MM.1S (cell line): ENCODE measurements at regions not wholly inside any gene's neighbourhood (a gene's known extent, or its start where the extent isn't known, plus 50 kb on each side); places are given as distances from the start of the nearest gene placed in this dataset.

ENCODE experiments used
- DNase-seq: peaks from one replicate; pipeline ENCODE4 v3.0.0-alpha.2; 2015
- H2AFZ ChIP-seq: fragments of 300-600 bp; sonication (generic); 2 replicates; pipeline ENCODE4 v1.6.0; 2016; ENCODE audit warnings: antibody characterized with exemption, low read length
- H3F3A ChIP-seq: fragments of 300-600 bp; sonication (generic); 2 replicates; pipeline ENCODE4 v1.6.1; 2016; ENCODE audit warnings: mild to moderate bottlenecking, antibody characterized with exemption, low read length, moderate library complexity, mixed read lengths; ENCODE audit not compliant: insufficient read depth
- H3K27ac ChIP-seq: fragments of 300-600 bp; sonication (generic); 2 replicates; pipeline ENCODE4 v1.5.1; 2016; ENCODE audit warnings: mild to moderate bottlenecking, low read length
- H3K27me3 ChIP-seq: fragments of 300-600 bp; sonication (generic); replicated peaks from 2 replicates; pipeline ENCODE4 v1.6.0; 2016; ENCODE audit warnings: low read length; ENCODE audit not compliant: insufficient read depth
- H3K36me3 ChIP-seq: fragments of 300-600 bp; sonication (generic); replicated peaks from 2 replicates; pipeline ENCODE4 v1.6.1; 2016; ENCODE audit warnings: mild to moderate bottlenecking, low read length, mixed read lengths; ENCODE audit not compliant: insufficient read depth
- H3K4me1 ChIP-seq: fragments of 300-600 bp; sonication (generic); 2 replicates; pipeline ENCODE4 v1.6.1; 2016; ENCODE audit warnings: low read length, mixed read lengths
- H3K4me2 ChIP-seq: fragments of 300-600 bp; sonication (generic); 2 replicates; pipeline ENCODE4 v1.6.0; 2016; ENCODE audit warnings: low read depth, low read length
- H3K4me3 ChIP-seq: fragments of 300-600 bp; sonication (generic); 2 replicates; pipeline ENCODE4 v1.5.1; 2016; ENCODE audit warnings: low read length, mixed read lengths
- H3K79me2 ChIP-seq: fragments of 300-600 bp; sonication (generic); 2 replicates; pipeline ENCODE4 v1.6.1; 2016; ENCODE audit warnings: mixed run types, low read length, mixed read lengths
- H3K9ac ChIP-seq: fragments of 300-600 bp; sonication (generic); 2 replicates; pipeline ENCODE4 v1.6.1; 2016; ENCODE audit warnings: low read length, mixed read lengths
- H3K9me2 ChIP-seq: fragments of 300-600 bp; sonication (generic); replicated peaks from 2 replicates; pipeline ENCODE4 v1.6.1; 2016; ENCODE audit warnings: mild to moderate bottlenecking, low read length, mixed read lengths; ENCODE audit not compliant: insufficient read depth
- H3K9me3 ChIP-seq: fragments of 300-600 bp; sonication (generic); replicated peaks from 2 replicates; pipeline ENCODE4 v1.6.1; 2016; ENCODE audit warnings: mild to moderate bottlenecking, low read length, mixed read lengths; ENCODE audit not compliant: insufficient read depth
- H4K20me1 ChIP-seq: fragments of 300-600 bp; sonication (generic); 2 replicates; pipeline ENCODE4 v1.6.1; 2016; ENCODE audit warnings: mild to moderate bottlenecking, low read length, moderate library complexity, mixed read lengths; ENCODE audit not compliant: insufficient read depth
- EZH2 ChIP-seq: fragments of 300-600 bp; sonication (generic); optimal IDR thresholded peaks from 2 replicates; pipeline ENCODE3; 2017; ENCODE audit warnings: low read depth, mild to moderate bottlenecking, antibody characterized with exemption, low read length, mixed read lengths
- EZH2phosphoT487 ChIP-seq: fragments of 300-600 bp; sonication (generic); IDR thresholded peaks from 2 replicates; pipeline ENCODE4 v1.6.1; 2018; ENCODE audit warnings: antibody characterized with exemption, low read length
- TF ChIP-seq, protein P1 (sequence below): fragments of 300-600 bp; sonication (generic); IDR thresholded peaks from 2 replicates; pipeline ENCODE4 v1.5.1; 2016; ENCODE audit warnings: antibody characterized with exemption, low read length, mixed read lengths

DNA sequence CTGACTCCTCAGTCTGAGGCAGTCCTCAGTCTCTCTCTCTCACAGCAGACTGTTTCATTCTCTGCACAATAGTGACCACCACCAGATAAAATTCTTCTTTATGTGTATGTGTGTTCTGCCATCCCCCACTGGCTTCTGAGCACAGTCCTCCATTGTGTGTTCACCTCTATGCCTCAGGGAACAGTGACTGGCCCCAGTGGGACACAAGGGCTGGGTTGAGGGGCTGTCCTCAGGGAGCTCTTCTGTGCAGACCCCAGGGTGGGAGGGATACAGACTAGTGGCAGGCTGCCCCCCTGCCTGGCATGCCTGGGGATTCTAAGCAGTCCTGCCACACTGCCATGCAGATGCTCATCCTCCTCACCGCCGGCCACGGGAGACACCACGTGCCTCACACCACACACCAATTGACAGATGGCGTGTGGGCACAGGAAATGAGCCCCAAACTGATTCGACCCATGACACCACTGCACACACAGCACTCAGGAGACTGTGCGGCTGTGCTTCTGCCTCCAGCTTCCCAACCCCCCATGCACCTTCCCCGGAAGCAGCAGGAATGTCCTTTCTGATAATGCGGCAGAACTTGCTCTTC is 237.6 kb upstream of the CHRNA7 start:
- no peak for DNase-seq
- no peak overlapping the region for H2AFZ ChIP-seq
- TF ChIP-seq EZH2phosphoT487 (no peak), EZH2 (no peak)
- TF ChIP-seq, protein P1, sequence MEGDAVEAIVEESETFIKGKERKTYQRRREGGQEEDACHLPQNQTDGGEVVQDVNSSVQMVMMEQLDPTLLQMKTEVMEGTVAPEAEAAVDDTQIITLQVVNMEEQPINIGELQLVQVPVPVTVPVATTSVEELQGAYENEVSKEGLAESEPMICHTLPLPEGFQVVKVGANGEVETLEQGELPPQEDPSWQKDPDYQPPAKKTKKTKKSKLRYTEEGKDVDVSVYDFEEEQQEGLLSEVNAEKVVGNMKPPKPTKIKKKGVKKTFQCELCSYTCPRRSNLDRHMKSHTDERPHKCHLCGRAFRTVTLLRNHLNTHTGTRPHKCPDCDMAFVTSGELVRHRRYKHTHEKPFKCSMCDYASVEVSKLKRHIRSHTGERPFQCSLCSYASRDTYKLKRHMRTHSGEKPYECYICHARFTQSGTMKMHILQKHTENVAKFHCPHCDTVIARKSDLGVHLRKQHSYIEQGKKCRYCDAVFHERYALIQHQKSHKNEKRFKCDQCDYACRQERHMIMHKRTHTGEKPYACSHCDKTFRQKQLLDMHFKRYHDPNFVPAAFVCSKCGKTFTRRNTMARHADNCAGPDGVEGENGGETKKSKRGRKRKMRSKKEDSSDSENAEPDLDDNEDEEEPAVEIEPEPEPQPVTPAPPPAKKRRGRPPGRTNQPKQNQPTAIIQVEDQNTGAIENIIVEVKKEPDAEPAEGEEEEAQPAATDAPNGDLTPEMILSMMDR, result no peak
- H3F3A ChIP-seq, result no peaks in the 10 kb centered on the region
- no peaks in the 10 kb centered on the region for H3K9me3 ChIP-seq
- H3K9me2 ChIP-seq, result no peaks in the 10 kb centered on the region
- no peak overlapping the region for H3K9ac ChIP-seq
- H3K36me3 ChIP-seq, result no peaks in the 10 kb centered on the region
- H3K4me2 ChIP-seq, result no peak overlapping the region
- H3K4me1 ChIP-seq, result no peaks in the 10 kb centered on the region
- H3K4me3 ChIP-seq, result no peak overlapping the region
- no peaks in the 10 kb centered on the region for H3K79me2 ChIP-seq
- no peaks in the 10 kb centered on the region for H4K20me1 ChIP-seq
- H3K27me3 ChIP-seq, result no peaks in the 10 kb centered on the region
- no peak overlapping the region for H3K27ac ChIP-seq

DNA sequence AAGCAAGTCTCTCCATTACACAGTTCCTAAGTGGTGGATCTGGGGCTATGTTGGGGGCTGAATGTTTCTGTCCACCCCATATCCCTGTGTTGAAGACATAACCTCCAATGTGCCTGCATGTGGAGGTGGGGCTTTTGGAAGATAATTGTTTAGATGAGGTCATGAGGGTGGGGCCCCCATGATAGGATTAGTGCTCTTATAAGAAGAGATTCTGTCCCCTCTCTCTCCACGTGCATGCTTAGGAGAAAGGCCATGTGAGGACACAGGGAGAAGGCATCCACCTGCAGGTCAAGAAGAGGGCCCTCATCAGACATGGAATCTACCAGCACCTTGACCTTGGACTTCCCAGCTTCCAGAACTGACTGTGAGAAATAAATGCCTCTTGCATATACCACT is 231.0 kb upstream of the CHRNA7 start:
- no peaks in the 10 kb centered on the region for H3K27me3 ChIP-seq

DNA sequence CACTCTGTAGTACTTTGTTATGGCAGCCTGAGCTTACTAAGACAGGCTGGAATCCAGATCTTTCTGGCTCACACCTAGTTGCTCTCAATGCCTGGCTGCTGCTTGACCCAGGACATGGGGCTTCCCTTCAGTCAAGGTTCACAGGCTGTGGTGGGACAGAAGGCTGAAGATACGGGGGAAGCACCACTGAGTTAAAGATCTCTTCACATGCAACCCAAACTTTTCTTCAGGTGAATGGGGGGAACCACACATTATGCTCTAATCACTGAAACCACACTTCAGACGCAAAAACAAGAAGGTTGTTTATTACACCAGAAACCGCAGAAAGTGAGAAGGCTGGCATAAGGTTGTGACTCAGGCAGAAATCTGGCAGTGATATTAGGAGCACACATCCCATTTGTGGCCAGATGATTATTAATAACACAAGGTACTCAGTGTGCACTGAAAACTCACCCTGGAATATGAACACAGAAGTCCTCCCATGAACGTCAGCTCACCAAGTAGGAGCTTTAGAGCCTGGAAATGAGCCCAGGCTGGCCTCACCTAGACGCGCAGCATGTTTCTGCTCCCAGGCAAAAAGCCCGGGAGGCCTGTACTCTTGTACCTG is 230.5 kb upstream of the CHRNA7 start:
- Histone ChIP-seq H3K79me2 (no peaks in the 10 kb centered on the region), H3F3A (no peaks in the 10 kb centered on the region), H4K20me1 (no peaks in the 10 kb centered on the region), H3K27ac (no peak overlapping the region), H3K4me2 (no peak overlapping the region), H3K9ac (no peak overlapping the region), H3K9me3 (no peaks in the 10 kb centered on the region), H3K4me3 (no peak overlapping the region), H3K27me3 (no peaks in the 10 kb centered on the region), H3K9me2 (no peaks in the 10 kb centered on the region), H3K4me1 (no peaks in the 10 kb centered on the region), H3K36me3 (no peaks in the 10 kb centered on the region), H2AFZ (no peak overlapping the region)
- TF ChIP-seq EZH2 (no peak), EZH2phosphoT487 (no peak)
- TF ChIP-seq, protein P1, result no peak
- peak; percentile 7 for DNase-seq

More for the DNA sequence above, 231.0 kb upstream of the CHRNA7 start:
- H3K9ac ChIP-seq, result no peak overlapping the region
- no peaks in the 10 kb centered on the region for H3K9me2 ChIP-seq
- H3K4me1 ChIP-seq, result no peaks in the 10 kb centered on the region
- H3K9me3 ChIP-seq, result no peaks in the 10 kb centered on the region
- no peaks in the 10 kb centered on the region for H3F3A ChIP-seq
- no peak overlapping the region for H3K4me3 ChIP-seq
- no peak for DNase-seq
- no peaks in the 10 kb centered on the region for H3K36me3 ChIP-seq
- H4K20me1 ChIP-seq, result no peaks in the 10 kb centered on the region
- TF ChIP-seq, protein P1, result no peak
- no peak for TF ChIP-seq EZH2
- TF ChIP-seq EZH2phosphoT487, result no peak
- H2AFZ ChIP-seq, result no peak overlapping the region
- no peaks in the 10 kb centered on the region for H3K79me2 ChIP-seq
- H3K4me2 ChIP-seq, result no peak overlapping the region
- H3K27ac ChIP-seq, result no peak overlapping the region
